Fibroblast of lung (primary cell): ENCODE measurements at regions not wholly inside any gene's neighbourhood (a gene's known extent, or its start where the extent isn't known, plus 50 kb on each side); places are given as distances from the start of the nearest gene placed in this dataset.

ENCODE experiments used
- DNase-seq, 2 donors: peaks; one replicate each; pipeline versions ENCODE4 v3.0.0 to v3.0.0-alpha.2; 2010; ENCODE audit warnings: low read depth in 2 of 2
- H2AFZ ChIP-seq: 2 replicates; pipeline ENCODE4 v1.5.1; 2012; ENCODE audit warnings: low read length, control low read depth, inconsistent platforms
- H3K27ac ChIP-seq: 2 replicates; pipeline ENCODE4 v1.5.1; 2011; ENCODE audit warnings: low read length, control low read depth; ENCODE audit not compliant: insufficient read depth
- H3K27me3 ChIP-seq: 2 replicates; pipeline ENCODE4 v1.5.1; 2011; ENCODE audit warnings: mild to moderate bottlenecking, low read length; ENCODE audit not compliant: control insufficient read depth, insufficient read depth
- H3K36me3 ChIP-seq: 2 replicates; pipeline ENCODE4 v1.5.1; 2011; ENCODE audit warnings: low read length; ENCODE audit not compliant: control insufficient read depth, insufficient read depth
- H3K4me1 ChIP-seq: 2 replicates; pipeline ENCODE4 v1.5.1; 2011; ENCODE audit warnings: low read length; ENCODE audit not compliant: control insufficient read depth, insufficient read depth; ENCODE audit errors: extremely low read depth
- H3K4me2 ChIP-seq: 2 replicates; pipeline ENCODE4 v1.5.1; 2011; ENCODE audit warnings: low read length, control low read depth; ENCODE audit not compliant: insufficient read depth; ENCODE audit errors: extremely low read depth
- H3K4me3 ChIP-seq, 4 experiments: fragments of 200-600 bp in 1 of 4; sonication (generic) in 1 of 4; replicated peaks in 1 of 4; 2 replicates each; pipeline ENCODE4 v1.5.1; 2011 to 2016; ENCODE audit warnings: low read length in 4 of 4, low read depth in 3 of 4, mild to moderate bottlenecking in 3 of 4, control low read depth in 2 of 4, inconsistent platforms in 1 of 4, mixed read lengths in 1 of 4; ENCODE audit not compliant: insufficient read depth in 1 of 4; ENCODE audit errors: control extremely low read depth in 1 of 4
- H3K79me2 ChIP-seq: 2 replicates; pipeline ENCODE4 v1.5.1; 2012; ENCODE audit warnings: mild to moderate bottlenecking, low read length, inconsistent platforms; ENCODE audit not compliant: control insufficient read depth, insufficient read depth
- H3K9ac ChIP-seq: 2 replicates; pipeline ENCODE4 v1.5.1; 2011; ENCODE audit warnings: mild to moderate bottlenecking, low read length, control low read depth; ENCODE audit not compliant: insufficient read depth
- H3K9me3 ChIP-seq: 2 replicates; pipeline ENCODE4 v1.5.1; 2012; ENCODE audit warnings: low read depth, low read length; ENCODE audit not compliant: control insufficient read depth, insufficient read depth
- H4K20me1 ChIP-seq: 2 replicates; pipeline ENCODE4 v1.5.1; 2011; ENCODE audit warnings: low read length; ENCODE audit not compliant: control insufficient read depth, insufficient read depth; ENCODE audit errors: extremely low read depth
- CTCF ChIP-seq, 2 donors: IDR thresholded peaks in 1 of 2; conservative IDR thresholded peaks in 1 of 2; 1 replicate in 1 of 2; 2 replicates in 1 of 2; pipeline ENCODE4 v1.5.1; 2011 to 2012; ENCODE audit warnings: low read length in 2 of 2, control low read depth in 1 of 2, inconsistent platforms in 1 of 2, low read depth in 1 of 2, mild to moderate bottlenecking in 1 of 2
- EZH2 ChIP-seq: IDR thresholded peaks from 2 replicates; pipeline ENCODE4 v1.5.1; 2012; ENCODE audit warnings: low read length, control low read depth, mild to moderate bottlenecking; ENCODE audit errors: missing control alignments

- no peak overlapping the region for H3K4me3 ChIP-seq
- no peak overlapping the region for H3K9ac ChIP-seq
- DNase-seq: no peak
- H3K9me3 ChIP-seq: no peaks in the 10 kb centered on the region
- no peak for TF ChIP-seq EZH2
- no peak for TF ChIP-seq CTCF (conservative IDR thresholded peaks at IDR 0.05 in 1 of 2, IDR thresholded peaks at IDR 0.05 in 1 of 2; ENCODE audit: low read depth in 1 of 2, low read length in 2 of 2)
- H3K27ac ChIP-seq: no peak overlapping the region
- no peaks in the 10 kb centered on the region for H3K36me3 ChIP-seq
- no peak overlapping the region for H2AFZ ChIP-seq
- no peak overlapping the region for H3K4me2 ChIP-seq
- H3K27me3 ChIP-seq: no peaks in the 10 kb centered on the region
- no peaks in the 10 kb centered on the region for H4K20me1 ChIP-seq
- no peaks in the 10 kb centered on the region for H3K4me1 ChIP-seq
- H3K79me2 ChIP-seq: no peaks in the 10 kb centered on the region
These were observed 96.0 kb upstream of the ACTRT2 start for GRCh38 chr1:2925291-2925690.

GRCh38 chr1:2925918-2926317 lies 95.3 kb upstream of the ACTRT2 start:
- TF ChIP-seq EZH2 (no peak), CTCF (conservative IDR thresholded peaks at IDR 0.05 in 1 of 2, IDR thresholded peaks at IDR 0.05 in 1 of 2; ENCODE audit: low read depth in 1 of 2, low read length in 2 of 2) (no peak)
- no peak for DNase-seq
- Histone ChIP-seq H3K4me2 (no peak overlapping the region), H3K4me1 (no peaks in the 10 kb centered on the region), H3K4me3 (no peak overlapping the region), H4K20me1 (no peaks in the 10 kb centered on the region), H3K79me2 (no peaks in the 10 kb centered on the region), H3K27me3 (no peaks in the 10 kb centered on the region), H3K9me3 (no peaks in the 10 kb centered on the region), H2AFZ (no peak overlapping the region), H3K9ac (no peak overlapping the region), H3K36me3 (no peaks in the 10 kb centered on the region), H3K27ac (no peak overlapping the region)

- Histone ChIP-seq H3K4me2 (no peak overlapping the region), H3K27me3 (no peaks in the 10 kb centered on the region)
These were observed 94.7 kb upstream of the ACTRT2 start for GRCh38 chr1:2926447-2927055.

More at GRCh38 chr1:2926447-2927055, 94.7 kb upstream of the ACTRT2 start:
- Histone ChIP-seq H4K20me1 (no peaks in the 10 kb centered on the region), H3K36me3 (no peaks in the 10 kb centered on the region), H2AFZ (no peak overlapping the region), H3K79me2 (no peaks in the 10 kb centered on the region), H3K4me1 (no peaks in the 10 kb centered on the region), H3K4me3 (no peak overlapping the region), H3K27ac (no peak overlapping the region), H3K9ac (no peak overlapping the region), H3K9me3 (no peaks in the 10 kb centered on the region)
- TF ChIP-seq CTCF (conservative IDR thresholded peaks at IDR 0.05 in 1 of 2, IDR thresholded peaks at IDR 0.05 in 1 of 2; ENCODE audit: low read depth in 1 of 2, low read length in 2 of 2): no peak
- no peak for TF ChIP-seq EZH2
- no peak for DNase-seq
